ENCODE measurements at regions not wholly inside any gene's neighbourhood (a gene's known extent, or its start where the extent isn't known, plus 50 kb on each side); places are given as distances from the start of the nearest gene placed in this dataset.
A peak's percentile ranks its signal among the peaks of the same experiment; 100 is the strongest.
"Not testable (repeated sequence)": the region's sequence is repeated elsewhere in the genome, so short reads cannot be mapped to it uniquely, and the experiment has no call there.

GRCh38 chr6:14218519-14218800 is 100.9 kb downstream of the CD83 start:
- DNase-seq: no peak

GRCh38 chr6:14221564-14222279 is 104.2 kb downstream of the CD83 start:
- DNase-seq: no peak

- no peak for DNase-seq
These were observed 105.4 kb downstream of the CD83 start for GRCh38 chr6:14222956-14223355.

GRCh38 chr6:14224359-14225103 is 107.0 kb downstream of the CD83 start:
- DNase-seq: peak; percentile 66

GRCh38 chr6:14226051-14226660 is 108.6 kb downstream of the CD83 start:
- DNase-seq: no peak

GRCh38 chr6:14228571-14228970 is 111.0 kb downstream of the CD83 start:
- no peak for DNase-seq

GRCh38 chr6:14231071-14231483 is 113.5 kb downstream of the CD83 start:
- no peak for DNase-seq

GRCh38 chr6:14231501-14232280 is 114.1 kb downstream of the CD83 start:
- DNase-seq: no peak

GRCh38 chr6:14232889-14233288 is 115.3 kb downstream of the CD83 start:
- DNase-seq: no peak

- no peak for DNase-seq
These were observed 118.2 kb downstream of the CD83 start for GRCh38 chr6:14235653-14236356.

- DNase-seq: no peak
These were observed 121.5 kb downstream of the CD83 start for GRCh38 chr6:14239097-14239496.

- DNase-seq: peak; percentile 12
These were observed 123.0 kb downstream of the CD83 start for GRCh38 chr6:14240411-14241166.

- no peak for DNase-seq
These were observed 123.9 kb downstream of the CD83 start for GRCh38 chr6:14241255-14242070.

- DNase-seq: not testable (repeated sequence)
These were observed 125.3 kb downstream of the CD83 start for GRCh38 chr6:14242912-14243311.

GRCh38 chr6:14243597-14243996 is 126.0 kb downstream of the CD83 start:
- peak; percentile 94 for DNase-seq

- DNase-seq: no peak
These were observed 129.3 kb downstream of the CD83 start for GRCh38 chr6:14246876-14247275.

- peak; percentile 40 for DNase-seq
These were observed 133.0 kb downstream of the CD83 start for GRCh38 chr6:14250573-14250972.

- no peak for DNase-seq
These were observed 134.8 kb downstream of the CD83 start for GRCh38 chr6:14252271-14252850.

GRCh38 chr6:14254505-14254904 is 136.9 kb downstream of the CD83 start:
- DNase-seq: peak; percentile 32

- DNase-seq: no peak
These were observed 138.3 kb downstream of the CD83 start for GRCh38 chr6:14255916-14256315.

- no peak for DNase-seq
These were observed 140.5 kb downstream of the CD83 start for GRCh38 chr6:14258117-14258516.
